22Rv1 (cell line): ENCODE measurements at regions not wholly inside any gene's neighbourhood (a gene's known extent, or its start where the extent isn't known, plus 50 kb on each side); places are given as distances from the start of the nearest gene placed in this dataset.

Source experiments
- H3K27ac ChIP-seq: fragments of 450-650 bp; 2 replicates; pipeline ENCODE4 v1.5.1; 2017
- ZFX ChIP-seq: fragments of 450-650 bp; IDR thresholded peaks from 2 replicates; pipeline ENCODE4 v1.6.1; 2017; ENCODE audit warnings: antibody characterized with exemption, borderline replicate concordance
- TF ChIP-seq, protein P1 (sequence below): fragments of 450-650 bp; IDR thresholded peaks from 2 replicates; pipeline ENCODE4 v1.5.1; 2017; ENCODE audit warnings: mild to moderate bottlenecking

DNA sequence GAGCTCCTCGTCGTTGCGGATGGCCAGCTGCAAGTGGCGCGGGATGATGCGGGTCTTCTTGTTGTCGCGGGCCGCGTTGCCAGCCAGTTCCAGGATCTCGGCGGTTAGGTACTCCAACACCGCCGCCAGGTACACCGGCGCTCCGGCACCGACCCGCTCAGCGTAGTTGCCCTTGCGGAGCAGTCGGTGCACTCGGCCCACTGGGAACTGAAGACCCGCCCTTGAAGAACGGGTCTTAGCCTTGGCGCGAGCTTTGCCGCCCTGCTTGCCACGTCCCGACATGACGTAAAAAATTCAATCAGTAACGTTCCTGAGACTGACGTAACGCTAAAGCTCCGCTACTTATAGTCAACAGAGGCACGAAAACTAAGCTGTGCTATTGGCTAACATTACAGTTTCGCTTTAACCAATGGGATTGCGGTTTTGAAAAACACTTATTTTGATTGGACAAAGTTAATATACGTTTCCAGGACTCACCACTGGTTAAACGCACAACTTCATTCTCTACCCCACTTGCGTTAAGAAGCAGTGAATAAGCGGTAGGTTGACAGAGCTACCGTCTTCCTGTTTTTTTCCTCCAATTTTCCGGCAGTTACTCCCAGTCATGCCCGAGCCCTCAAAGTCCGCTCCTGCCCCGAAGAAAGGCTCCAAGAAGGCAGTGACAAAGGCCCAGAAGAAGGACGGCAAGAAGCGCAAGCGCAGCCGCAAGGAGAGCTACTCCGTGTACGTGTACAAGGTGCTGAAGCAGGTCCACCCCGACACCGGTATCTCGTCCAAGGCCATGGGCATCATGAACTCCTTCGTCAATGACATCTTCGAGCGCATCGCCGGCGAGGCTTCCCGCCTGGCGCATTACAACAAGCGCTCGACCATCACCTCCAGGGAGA, 73.9 kb downstream of the OR2B2 start:
- peak overlapping the region; percentile 100 for H3K27ac ChIP-seq
- no peak for TF ChIP-seq ZFX
- TF ChIP-seq, protein P1, sequence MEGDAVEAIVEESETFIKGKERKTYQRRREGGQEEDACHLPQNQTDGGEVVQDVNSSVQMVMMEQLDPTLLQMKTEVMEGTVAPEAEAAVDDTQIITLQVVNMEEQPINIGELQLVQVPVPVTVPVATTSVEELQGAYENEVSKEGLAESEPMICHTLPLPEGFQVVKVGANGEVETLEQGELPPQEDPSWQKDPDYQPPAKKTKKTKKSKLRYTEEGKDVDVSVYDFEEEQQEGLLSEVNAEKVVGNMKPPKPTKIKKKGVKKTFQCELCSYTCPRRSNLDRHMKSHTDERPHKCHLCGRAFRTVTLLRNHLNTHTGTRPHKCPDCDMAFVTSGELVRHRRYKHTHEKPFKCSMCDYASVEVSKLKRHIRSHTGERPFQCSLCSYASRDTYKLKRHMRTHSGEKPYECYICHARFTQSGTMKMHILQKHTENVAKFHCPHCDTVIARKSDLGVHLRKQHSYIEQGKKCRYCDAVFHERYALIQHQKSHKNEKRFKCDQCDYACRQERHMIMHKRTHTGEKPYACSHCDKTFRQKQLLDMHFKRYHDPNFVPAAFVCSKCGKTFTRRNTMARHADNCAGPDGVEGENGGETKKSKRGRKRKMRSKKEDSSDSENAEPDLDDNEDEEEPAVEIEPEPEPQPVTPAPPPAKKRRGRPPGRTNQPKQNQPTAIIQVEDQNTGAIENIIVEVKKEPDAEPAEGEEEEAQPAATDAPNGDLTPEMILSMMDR, result no peak

DNA sequence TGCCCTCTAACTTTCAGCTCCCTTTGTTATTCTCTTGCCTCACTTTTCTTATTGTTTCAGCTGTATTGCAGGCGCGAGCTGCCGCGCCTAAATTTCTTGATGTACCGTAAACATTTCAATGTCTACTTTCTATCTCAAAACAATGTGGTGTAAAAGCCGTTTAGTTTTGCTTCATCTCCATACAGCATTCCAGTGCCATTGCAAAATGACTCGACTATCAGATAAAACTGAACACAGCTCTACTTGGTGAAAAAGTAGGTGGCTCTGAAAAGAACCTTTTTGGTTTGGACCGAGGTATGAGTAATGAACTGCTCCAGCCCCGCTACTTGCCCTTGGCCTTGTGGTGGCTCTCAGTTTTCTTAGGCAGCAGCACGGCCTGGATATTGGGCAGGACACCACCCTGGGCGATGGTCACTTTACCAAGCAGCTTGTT, 74.6 kb downstream of the OR2B2 start:
- H3K27ac ChIP-seq, result peak overlapping the region; percentile 100
- no peak for TF ChIP-seq ZFX
- TF ChIP-seq, protein P1, result no peak

DNA sequence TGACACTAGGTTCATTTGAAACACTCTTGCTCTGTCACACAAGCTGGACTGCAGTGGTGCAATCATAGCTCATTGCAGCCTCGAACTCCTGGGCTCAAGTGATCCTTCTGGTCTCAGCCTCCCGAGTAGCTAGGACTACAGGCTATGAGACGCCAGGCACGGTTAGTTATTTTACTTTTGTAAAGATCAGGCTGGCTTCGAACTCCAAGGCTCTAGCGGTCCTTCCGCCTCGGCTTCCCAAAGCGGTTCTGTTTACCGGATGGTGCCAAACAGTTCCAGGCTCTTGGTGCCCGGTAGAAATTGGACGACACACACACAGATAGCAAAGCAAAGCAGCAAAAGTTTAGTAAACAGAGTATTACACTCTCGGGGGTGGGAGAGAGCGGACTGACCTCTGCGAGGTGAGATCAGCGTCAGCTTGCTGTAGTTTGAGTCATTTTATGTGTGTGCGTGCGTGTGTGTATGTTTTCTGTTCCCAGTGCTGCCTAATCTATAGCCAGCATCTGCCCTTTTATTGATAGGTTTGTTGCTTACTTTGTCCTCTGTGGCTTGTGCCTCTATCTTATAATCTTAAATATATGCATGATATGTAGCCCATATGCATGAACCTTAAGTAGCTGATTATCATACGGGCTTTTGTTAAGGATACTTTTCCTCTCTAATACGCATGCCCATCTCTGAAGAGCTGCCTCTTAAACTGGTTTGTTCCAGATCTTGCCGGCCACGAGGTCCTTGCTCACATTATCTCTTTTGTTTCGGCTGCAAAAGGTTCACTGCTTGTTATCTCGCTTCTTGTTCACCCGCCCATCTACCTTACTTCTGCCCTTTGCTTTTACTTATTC, 75.2 kb downstream of the OR2B2 start:
- TF ChIP-seq ZFX, result no peak
- TF ChIP-seq, protein P1, result no peak
- peak overlapping the region; percentile 100 for H3K27ac ChIP-seq

DNA sequence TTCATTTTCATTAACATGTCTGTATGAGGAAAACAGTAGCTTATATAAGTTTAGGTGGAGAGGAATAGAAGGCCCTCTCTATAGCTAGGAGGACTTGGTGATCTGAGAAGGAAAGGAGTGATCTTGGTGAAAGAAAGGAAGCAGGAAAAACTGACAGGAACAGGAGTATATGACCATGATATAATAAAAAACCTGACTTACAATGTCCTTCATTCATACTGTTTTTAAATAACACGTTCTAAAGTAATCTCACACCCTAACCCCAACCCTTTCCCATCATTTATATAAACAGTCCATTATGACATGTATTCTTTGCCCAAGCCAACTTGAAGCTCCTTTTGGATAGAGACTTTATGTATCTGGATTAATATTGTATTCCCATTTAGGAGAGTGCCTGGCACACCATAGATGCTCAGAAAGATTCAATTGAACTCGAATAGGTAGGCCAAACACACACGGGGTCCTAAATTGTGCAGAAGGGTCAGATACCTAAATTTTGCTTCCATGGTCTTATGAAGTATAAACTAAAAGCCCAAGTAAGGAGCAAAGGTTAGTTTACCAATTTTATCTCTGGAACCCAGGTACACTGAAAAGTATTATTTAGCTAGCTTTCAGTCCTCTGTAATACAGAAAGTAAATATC, 75.9 kb downstream of the OR2B2 start:
- H3K27ac ChIP-seq, result peak overlapping the region; percentile 100
- no peak for TF ChIP-seq ZFX
- TF ChIP-seq, protein P1, result no peak

DNA sequence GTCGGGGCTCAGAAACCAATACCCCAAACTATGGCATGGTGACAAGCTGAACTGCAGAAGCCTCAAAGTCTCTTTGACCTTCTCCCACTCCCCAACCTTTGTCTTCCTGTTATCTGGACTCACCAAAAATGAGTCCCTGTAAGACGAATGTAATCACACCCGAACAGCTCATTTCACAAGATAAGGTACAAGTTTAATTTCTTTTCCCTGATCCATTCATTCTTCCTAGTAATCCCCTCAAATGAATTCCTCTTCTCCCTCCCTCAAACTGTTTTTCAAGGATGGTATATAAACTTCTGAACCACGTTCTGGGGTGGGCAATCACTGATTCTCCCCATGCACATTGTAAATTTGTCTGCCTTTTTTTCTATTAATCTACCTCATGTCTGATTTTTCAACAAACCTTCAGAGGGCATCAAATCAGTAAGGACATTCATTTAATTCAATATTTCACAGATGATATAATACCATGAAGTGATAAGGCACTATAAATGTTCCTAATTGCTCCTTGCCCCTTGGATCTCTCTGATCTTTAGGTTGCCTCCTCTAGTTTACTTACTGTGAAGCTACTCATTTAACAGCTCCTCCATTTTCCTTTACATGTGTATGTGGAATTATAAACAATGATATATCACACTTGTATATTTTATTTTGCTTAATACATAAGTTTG, 77.2 kb downstream of the OR2B2 start:
- peak overlapping the region; percentile 100 for H3K27ac ChIP-seq
- TF ChIP-seq, protein P1, result no peak
- TF ChIP-seq ZFX, result no peak

DNA sequence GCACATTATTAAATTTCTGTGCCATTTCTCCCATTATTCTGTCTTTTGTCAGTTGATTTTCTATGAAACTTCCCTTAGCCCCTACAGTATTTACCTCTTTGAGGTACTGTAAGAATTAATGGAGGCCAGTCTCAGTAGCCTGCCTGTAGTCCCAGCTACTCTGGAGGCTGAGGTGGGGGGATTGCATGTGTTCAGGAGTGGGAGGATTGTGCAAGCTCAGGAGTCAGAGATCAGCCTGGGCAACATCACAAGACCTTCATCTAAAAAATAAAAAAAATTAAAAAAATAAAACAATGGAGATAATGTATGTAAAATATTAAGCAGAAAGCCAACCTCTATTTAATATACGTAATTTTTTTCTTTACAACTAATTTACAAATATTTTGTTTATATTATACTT, 77.8 kb downstream of the OR2B2 start:
- TF ChIP-seq, protein P1, result no peak
- TF ChIP-seq ZFX, result no peak
- peak overlapping the region; percentile 100 for H3K27ac ChIP-seq

DNA sequence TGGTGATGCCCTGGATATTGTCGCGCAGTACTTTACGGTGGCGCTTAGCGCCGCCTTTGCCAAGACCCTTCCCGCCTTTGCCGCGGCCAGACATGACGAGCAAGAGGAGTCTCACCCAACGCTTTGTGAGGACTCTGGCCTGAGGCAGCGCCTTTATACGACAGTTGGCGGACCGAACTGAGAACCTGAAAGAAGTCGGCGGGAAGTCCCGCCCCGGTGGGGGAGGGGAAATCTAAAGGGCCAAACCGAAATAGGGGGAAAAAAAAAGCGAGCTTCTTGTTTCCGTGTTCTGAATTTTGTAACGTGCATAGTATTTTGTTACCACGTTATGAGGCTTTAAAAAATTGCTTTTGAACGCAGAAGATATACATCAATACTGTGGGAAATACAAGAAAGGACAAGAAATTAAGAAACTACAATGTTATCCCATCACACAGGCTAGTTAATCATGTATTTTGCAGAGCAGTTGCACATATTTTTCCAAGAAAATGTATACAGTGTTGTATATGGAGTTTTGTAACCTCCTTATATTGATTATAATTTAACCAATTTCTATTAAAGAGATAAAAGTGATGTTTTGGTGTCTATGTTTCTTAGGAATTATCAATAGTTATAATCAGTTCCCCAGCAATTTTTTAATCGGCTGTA, 80.6 kb downstream of the OR2B2 start:
- peak overlapping the region; percentile 100 for H3K27ac ChIP-seq

DNA sequence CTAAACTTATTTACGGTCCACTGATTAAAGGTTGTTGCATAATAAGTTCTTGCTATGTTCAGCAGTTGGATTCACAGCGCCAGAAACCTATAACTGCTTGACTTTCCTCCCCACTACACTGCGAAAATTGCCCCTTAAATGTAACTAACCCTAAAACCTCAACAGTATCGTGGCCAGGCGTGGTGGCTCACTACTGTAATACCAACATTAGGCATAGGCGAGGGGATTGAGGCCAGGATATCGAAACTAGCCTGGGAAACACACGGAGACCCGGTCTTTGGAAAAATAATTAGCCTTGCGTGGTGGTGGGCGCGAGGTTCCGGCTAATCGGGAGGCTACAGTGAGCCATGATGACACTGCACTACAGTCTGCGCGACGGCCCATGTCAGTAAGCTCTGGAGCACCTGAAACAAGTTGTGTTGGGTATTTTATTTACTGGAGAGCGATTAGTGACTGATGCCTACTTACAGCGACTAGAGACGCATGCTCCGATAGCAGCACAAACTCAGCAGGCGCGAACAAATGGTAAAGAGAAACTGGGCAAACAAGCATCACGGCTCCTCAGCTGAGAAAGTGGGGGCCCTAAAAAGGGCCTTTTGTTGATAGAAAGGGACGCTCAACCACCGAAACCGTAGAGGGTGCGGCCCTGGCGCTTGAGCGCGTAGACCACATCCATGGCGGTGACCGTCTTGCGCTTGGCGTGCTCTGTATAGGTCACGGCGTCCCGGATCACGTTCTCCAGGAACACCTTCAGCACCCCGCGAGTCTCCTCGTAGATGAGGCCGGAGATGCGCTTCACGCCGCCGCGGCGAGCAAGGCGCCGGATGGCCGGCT, 81.4 kb downstream of the OR2B2 start:
- H3K27ac ChIP-seq, result peak overlapping the region; percentile 100
